ENCODE measurements at regions not wholly inside any gene's neighbourhood (a gene's known extent, or its start where the extent isn't known, plus 50 kb on each side); places are given as distances from the start of the nearest gene placed in this dataset.

GRCh38 chr10:25689346-25690100 is 244.5 kb upstream of the MYO3A start:
- no peaks in the 10 kb centered on the region for H4K20me1 ChIP-seq
- H3K4me3 ChIP-seq = no peak overlapping the region
- H3K9me3 ChIP-seq (replicated peaks in 1 of 11) = peaks cover 0 to 11% (median 4%) of the 10 kb centered on the region in 11 experiments; a peak in 9 of 22 replicates
- TF ChIP-seq Cebpa-rat (IDR thresholded peaks at IDR 0.05) = no peak
- 0 out of 22 replicates have a peak, but pooled peaks cover 0 to 3% (median 0%) of the 10 kb centered on the region in 11 experiments for H3K27me3 ChIP-seq
- peaks cover 15 to 45% (median 30%) of the 10 kb centered on the region in 10 experiments for H3K4me1 ChIP-seq
- H3K27ac ChIP-seq = no peak overlapping the region
- H3K9ac ChIP-seq = no peak overlapping the region
- no peaks in the 10 kb centered on the region for H3K36me3 ChIP-seq
- no peak overlapping the region for H3K4me2 ChIP-seq

GRCh38 chr10:25692761-25693160 is 241.3 kb upstream of the MYO3A start:
- peaks cover 0 to 11% (median 4%) of the 10 kb centered on the region in 11 experiments; a peak in 9 of 22 replicates for H3K9me3 ChIP-seq (replicated peaks in 1 of 11)
- peak overlapping the region in 7 of 11 experiments; percentile 0 to 91 (median 83); a peak in 12 of 22 replicates for H3K27ac ChIP-seq
- H3K4me1 ChIP-seq = peaks cover 29 to 63% (median 51%) of the 10 kb centered on the region in 10 experiments
- no peaks in the 10 kb centered on the region for H4K20me1 ChIP-seq
- peak overlapping the region in 2 of 11 experiments; percentile 6 to 39; a peak in 2 of 22 replicates for H3K9ac ChIP-seq
- H3K4me3 ChIP-seq = no peak overlapping the region
- H3K36me3 ChIP-seq = no peaks in the 10 kb centered on the region
- TF ChIP-seq Cebpa-rat (IDR thresholded peaks at IDR 0.05) = no peak
- 0 out of 22 replicates have a peak, but pooled peaks cover 0 to 3% (median 0%) of the 10 kb centered on the region in 11 experiments for H3K27me3 ChIP-seq
- H3K4me2 ChIP-seq = peak overlapping the region; percentile 10 to 97 (median 89); a peak in 21 of 22 replicates

GRCh38 chr10:25694206-25694933 is 239.7 kb upstream of the MYO3A start:
- Histone ChIP-seq H3K9ac (peak overlapping the region in 8 of 11 experiments; percentile 57 to 74 (median 70); a peak in 17 of 22 replicates), H3K4me3 (peak overlapping the region in 5 of 10 experiments; percentile 4 to 41 (median 24); a peak in 5 of 20 replicates), H3K4me1 (peaks cover 29 to 68% (median 58%) of the 10 kb centered on the region in 10 experiments), H3K36me3 (no peaks in the 10 kb centered on the region), H4K20me1 (no peaks in the 10 kb centered on the region), H3K9me3 (replicated peaks in 1 of 11) (peaks cover 0 to 11% (median 4%) of the 10 kb centered on the region in 11 experiments; a peak in 9 of 22 replicates), H3K27me3 (0 out of 22 replicates have a peak, but pooled peaks cover 0 to 3% (median 0%) of the 10 kb centered on the region in 11 experiments), H3K4me2 (peak overlapping the region; percentile 71 to 97 (median 90)), H3K27ac (peak overlapping the region in 10 of 11 experiments; percentile 22 to 91 (median 84); a peak in 20 of 22 replicates)
- no peak for TF ChIP-seq Cebpa-rat (IDR thresholded peaks at IDR 0.05)

- peaks cover 0 to 11% (median 4%) of the 10 kb centered on the region in 11 experiments; a peak in 9 of 22 replicates for H3K9me3 ChIP-seq (replicated peaks in 1 of 11)
- H3K27ac ChIP-seq = peak overlapping the region in 10 of 11 experiments; percentile 22 to 91 (median 84); a peak in 18 of 22 replicates
- peak overlapping the region; percentile 71 to 97 (median 90) for H3K4me2 ChIP-seq
- H3K4me3 ChIP-seq = peak overlapping the region in 3 of 10 experiments; percentile 4 to 41 (median 24); a peak in 1 of 20 replicates
- H3K9ac ChIP-seq = peak overlapping the region in 8 of 11 experiments; percentile 57 to 74 (median 70); a peak in 15 of 22 replicates
- no peaks in the 10 kb centered on the region for H4K20me1 ChIP-seq
- no peaks in the 10 kb centered on the region for H3K36me3 ChIP-seq
- TF ChIP-seq Cebpa-rat (IDR thresholded peaks at IDR 0.05) = no peak
- peaks cover 29 to 68% (median 58%) of the 10 kb centered on the region in 10 experiments for H3K4me1 ChIP-seq
- H3K27me3 ChIP-seq = 0 out of 22 replicates have a peak, but pooled peaks cover 0 to 3% (median 0%) of the 10 kb centered on the region in 11 experiments
These were observed 239.1 kb upstream of the MYO3A start for GRCh38 chr10:25694971-25695370.

GRCh38 chr10:25695586-25695985 is 238.4 kb upstream of the MYO3A start:
- H3K9ac ChIP-seq = peak overlapping the region in 7 of 11 experiments; percentile 6 to 70 (median 33); a peak in 8 of 22 replicates
- no peaks in the 10 kb centered on the region; a peak in 1 of 22 replicates for H4K20me1 ChIP-seq
- H3K27me3 ChIP-seq = 0 out of 22 replicates have a peak, but pooled peaks cover 0 to 3% (median 0%) of the 10 kb centered on the region in 11 experiments
- no peak for TF ChIP-seq Cebpa-rat (IDR thresholded peaks at IDR 0.05)
- peaks cover 29 to 63% (median 56%) of the 10 kb centered on the region in 10 experiments for H3K4me1 ChIP-seq
- H3K36me3 ChIP-seq = no peaks in the 10 kb centered on the region
- peak overlapping the region; percentile 71 to 97 (median 90) for H3K4me2 ChIP-seq
- no peak overlapping the region for H3K4me3 ChIP-seq
- H3K27ac ChIP-seq = peak overlapping the region in 9 of 11 experiments; percentile 63 to 91 (median 84); a peak in 18 of 22 replicates
- H3K9me3 ChIP-seq (replicated peaks in 1 of 11) = peaks cover 0 to 11% (median 4%) of the 10 kb centered on the region in 11 experiments; a peak in 9 of 22 replicates

- Histone ChIP-seq H3K4me2 (peak overlapping the region; percentile 71 to 97 (median 90); a peak in 20 of 22 replicates), H3K27ac (peak overlapping the region in 8 of 11 experiments; percentile 63 to 91 (median 86); a peak in 16 of 22 replicates)
- TF ChIP-seq Cebpa-rat (IDR thresholded peaks at IDR 0.05) = no peak
These were observed 237.9 kb upstream of the MYO3A start for GRCh38 chr10:25696013-25696708.

GRCh38 chr10:25697412-25697811 is 236.6 kb upstream of the MYO3A start:
- TF ChIP-seq Cebpa-rat (IDR thresholded peaks at IDR 0.05) = no peak
- Histone ChIP-seq H3K36me3 (no peaks in the 10 kb centered on the region), H3K27me3 (0 out of 22 replicates have a peak, but pooled peaks cover 0 to 1% (median 0%) of the 10 kb centered on the region in 11 experiments), H3K9me3 (replicated peaks in 1 of 11) (no peaks in the 10 kb centered on the region), H3K4me2 (no peak overlapping the region; a peak in 1 of 22 replicates), H3K4me1 (peaks cover 25 to 53% (median 48%) of the 10 kb centered on the region in 10 experiments), H3K9ac (no peak overlapping the region), H3K27ac (no peak overlapping the region), H4K20me1 (no peaks in the 10 kb centered on the region; a peak in 1 of 22 replicates), H3K4me3 (no peak overlapping the region)

More at GRCh38 chr10:25696013-25696708, 237.9 kb upstream of the MYO3A start:
- H3K4me3 ChIP-seq = no peak overlapping the region
- no peaks in the 10 kb centered on the region; a peak in 1 of 22 replicates for H4K20me1 ChIP-seq
- 0 out of 22 replicates have a peak overlapping the region, but pooled peaks of 1 of the 11 experiments have one; percentile 55 for H3K9ac ChIP-seq
- H3K4me1 ChIP-seq = peaks cover 27 to 61% (median 55%) of the 10 kb centered on the region in 10 experiments
- H3K27me3 ChIP-seq = 0 out of 22 replicates have a peak, but pooled peaks cover 0 to 3% (median 0%) of the 10 kb centered on the region in 11 experiments
- H3K9me3 ChIP-seq (replicated peaks in 1 of 11) = peaks cover 0 to 9% (median 1%) of the 10 kb centered on the region in 11 experiments; a peak in 9 of 22 replicates
- H3K36me3 ChIP-seq = no peaks in the 10 kb centered on the region

All from BLaER1 treated with 17β-estradiol and CSF1 and Interleukin-3, amounts not matched to agents 10 nM and 100 nM (cell line).